ENCODE measurements at regions not wholly inside any gene's neighbourhood (a gene's known extent, or its start where the extent isn't known, plus 50 kb on each side); places are given as distances from the start of the nearest gene placed in this dataset.

DNA sequence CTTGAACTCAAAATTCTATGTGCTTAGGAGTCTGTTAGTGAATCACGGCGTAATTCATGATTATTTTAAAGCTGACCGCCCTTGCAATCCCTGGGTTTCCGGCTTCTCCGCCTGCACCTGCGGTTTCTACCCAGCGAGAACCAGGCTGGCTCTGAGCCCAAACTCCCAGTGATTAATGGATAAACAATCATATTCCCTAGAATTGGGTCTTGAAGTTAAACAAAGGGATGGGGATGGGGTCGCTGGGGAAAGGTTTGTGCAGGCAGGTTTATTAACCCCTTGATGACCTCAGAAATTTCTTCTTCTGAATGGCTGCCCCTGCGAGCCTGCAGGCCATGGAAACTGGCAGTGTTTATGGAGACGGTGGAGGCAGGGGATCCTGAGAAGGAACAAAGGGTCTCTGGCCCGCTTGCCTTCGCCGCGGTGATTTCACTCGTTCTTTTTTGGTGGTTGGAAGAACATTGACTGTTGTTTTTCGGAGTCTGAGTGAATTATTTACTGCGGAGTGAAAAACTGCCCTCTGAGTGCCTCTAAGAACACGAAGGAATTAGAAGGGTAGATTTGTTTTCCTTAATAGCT lies 1000.3 kb downstream of the BRD1 start:
- Histone ChIP-seq H3K27me3 (ENCODE audit: control insufficient read depth, insufficient read depth, low read length) (no peaks in the 10 kb centered on the region), H3K36me3 (ENCODE audit: control insufficient read depth, insufficient read depth, low read length) (no peaks in the 10 kb centered on the region), H3K4me3 (ENCODE audit: low read depth, low read length) (no peak overlapping the region)
- DNase-seq (ENCODE audit: low read depth) (peak; percentile 7), FAIRE-seq (no peak)
- TF ChIP-seq, protein P1, sequence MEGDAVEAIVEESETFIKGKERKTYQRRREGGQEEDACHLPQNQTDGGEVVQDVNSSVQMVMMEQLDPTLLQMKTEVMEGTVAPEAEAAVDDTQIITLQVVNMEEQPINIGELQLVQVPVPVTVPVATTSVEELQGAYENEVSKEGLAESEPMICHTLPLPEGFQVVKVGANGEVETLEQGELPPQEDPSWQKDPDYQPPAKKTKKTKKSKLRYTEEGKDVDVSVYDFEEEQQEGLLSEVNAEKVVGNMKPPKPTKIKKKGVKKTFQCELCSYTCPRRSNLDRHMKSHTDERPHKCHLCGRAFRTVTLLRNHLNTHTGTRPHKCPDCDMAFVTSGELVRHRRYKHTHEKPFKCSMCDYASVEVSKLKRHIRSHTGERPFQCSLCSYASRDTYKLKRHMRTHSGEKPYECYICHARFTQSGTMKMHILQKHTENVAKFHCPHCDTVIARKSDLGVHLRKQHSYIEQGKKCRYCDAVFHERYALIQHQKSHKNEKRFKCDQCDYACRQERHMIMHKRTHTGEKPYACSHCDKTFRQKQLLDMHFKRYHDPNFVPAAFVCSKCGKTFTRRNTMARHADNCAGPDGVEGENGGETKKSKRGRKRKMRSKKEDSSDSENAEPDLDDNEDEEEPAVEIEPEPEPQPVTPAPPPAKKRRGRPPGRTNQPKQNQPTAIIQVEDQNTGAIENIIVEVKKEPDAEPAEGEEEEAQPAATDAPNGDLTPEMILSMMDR (IDR thresholded peaks at IDR 0.05; ENCODE audit: insufficient read depth, low read length, severe bottlenecking) = no peak

DNA sequence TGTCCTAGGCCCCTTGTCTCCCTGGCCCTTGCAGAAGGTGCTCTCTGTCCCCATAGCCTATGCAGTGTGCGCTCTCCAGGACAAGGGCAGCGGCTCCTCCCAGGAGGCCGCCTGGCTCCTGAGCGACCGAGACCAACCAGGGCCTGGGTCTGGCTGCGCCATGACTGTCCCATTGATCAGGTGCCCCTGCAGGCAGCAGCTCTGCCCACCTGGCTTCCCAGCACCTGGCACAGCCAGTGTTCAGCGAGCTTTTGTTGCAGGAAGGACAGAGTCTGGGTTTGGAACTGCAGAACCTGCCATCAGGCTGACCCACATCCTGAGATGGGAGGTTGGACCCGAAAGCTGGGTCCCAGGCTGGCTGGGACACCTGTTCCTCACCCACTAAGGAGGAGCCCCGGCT lies 1001.1 kb downstream of the BRD1 start:
- TF ChIP-seq, protein P1 (IDR thresholded peaks at IDR 0.05; ENCODE audit: insufficient read depth, low read length, severe bottlenecking) = no peak
- FAIRE-seq (no peak), DNase-seq (ENCODE audit: low read depth) (no peak)
- no peak overlapping the region for H3K4me3 ChIP-seq (ENCODE audit: low read depth, low read length)
- no peaks in the 10 kb centered on the region for H3K36me3 ChIP-seq (ENCODE audit: control insufficient read depth, insufficient read depth, low read length)
- H3K27me3 ChIP-seq (ENCODE audit: control insufficient read depth, insufficient read depth, low read length) = no peaks in the 10 kb centered on the region

DNA sequence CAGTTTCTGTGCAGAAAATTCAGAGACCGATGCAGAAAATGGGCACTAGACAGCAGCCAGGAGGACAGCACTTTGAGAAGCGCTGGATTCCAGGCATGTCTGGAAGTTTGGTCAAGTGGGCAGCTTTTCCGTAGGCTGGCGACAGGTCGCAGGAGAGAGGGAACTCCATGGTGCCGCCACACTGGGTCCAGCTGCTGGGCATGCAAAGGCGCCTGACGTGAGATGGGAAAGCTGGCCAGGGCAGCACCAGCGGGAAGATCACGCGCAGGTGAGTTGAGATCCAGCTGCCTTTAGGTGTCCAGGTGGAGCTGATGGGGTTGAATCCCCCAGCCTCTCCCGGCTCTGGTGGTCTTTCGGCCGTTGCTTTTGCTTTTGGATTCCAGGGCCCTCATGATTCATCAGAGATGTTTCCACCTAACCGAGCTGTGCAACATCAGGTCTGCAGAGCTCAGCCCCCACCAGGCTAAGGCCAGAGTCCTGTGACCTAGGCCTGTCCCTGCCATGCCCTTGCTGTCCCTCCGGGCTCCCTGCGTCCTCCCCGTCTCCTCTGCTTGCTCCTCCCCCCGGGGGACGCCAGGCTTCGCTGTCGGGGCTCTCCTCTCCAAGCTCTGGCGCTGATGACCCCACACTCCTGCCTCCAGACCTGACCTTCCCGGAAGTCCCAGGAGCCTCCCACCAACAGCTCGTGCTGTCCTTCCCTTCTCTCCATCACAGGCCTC lies 1001.7 kb downstream of the BRD1 start:
- no peak for FAIRE-seq
- no peaks in the 10 kb centered on the region for H3K36me3 ChIP-seq (ENCODE audit: control insufficient read depth, insufficient read depth, low read length)
- TF ChIP-seq, protein P1 (IDR thresholded peaks at IDR 0.05; ENCODE audit: insufficient read depth, low read length, severe bottlenecking) = no peak
- H3K4me3 ChIP-seq (ENCODE audit: low read depth, low read length) = no peak overlapping the region
- no peaks in the 10 kb centered on the region for H3K27me3 ChIP-seq (ENCODE audit: control insufficient read depth, insufficient read depth, low read length)
- no peak for DNase-seq (ENCODE audit: low read depth)

DNA sequence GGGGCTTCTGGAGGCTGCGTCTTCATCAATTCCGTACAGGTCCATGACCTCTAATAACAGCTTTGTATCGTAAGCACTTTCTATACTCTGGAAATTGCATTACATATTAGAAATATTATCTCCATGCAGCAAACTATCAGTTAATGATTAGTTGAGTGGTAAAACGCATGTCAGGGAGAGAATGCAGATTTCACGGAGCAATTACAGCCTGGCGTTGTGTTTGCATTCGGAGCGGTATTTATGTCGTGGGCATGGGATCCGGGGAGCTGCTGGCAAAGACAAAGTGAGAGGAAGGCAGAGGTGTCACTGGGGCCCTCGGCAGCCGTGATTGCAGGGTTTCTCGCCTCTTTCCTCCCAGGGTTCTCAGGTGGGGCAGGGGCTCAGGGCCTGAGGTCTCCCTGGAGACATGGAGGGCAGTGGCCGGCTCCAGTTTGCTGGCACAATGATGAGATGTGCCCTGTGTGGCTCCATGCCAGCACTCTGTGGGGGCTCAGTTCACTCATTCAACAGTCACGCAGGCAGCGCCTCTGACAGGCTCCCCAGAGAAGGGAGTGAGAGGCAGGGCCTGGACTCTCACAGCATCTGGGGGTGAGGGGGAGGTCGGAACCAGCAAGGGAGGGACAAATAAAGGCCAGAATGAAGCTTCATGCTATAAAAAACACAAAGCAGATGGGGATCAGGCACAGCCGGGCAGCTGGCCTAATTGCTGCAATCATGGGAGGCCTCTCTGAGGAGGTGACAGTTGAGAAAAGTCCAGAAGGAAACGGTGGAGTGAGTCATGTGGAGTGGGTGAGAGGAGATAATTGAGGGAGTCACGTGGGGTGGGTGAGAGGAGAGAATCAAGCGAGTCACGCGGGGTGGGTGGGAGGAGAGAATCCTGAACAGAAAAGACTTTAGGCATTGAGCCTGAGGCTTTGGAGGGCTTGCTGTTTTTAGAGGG lies 1002.7 kb downstream of the BRD1 start:
- FAIRE-seq = no peak
- DNase-seq (ENCODE audit: low read depth) = no peak
- H3K27me3 ChIP-seq (ENCODE audit: control insufficient read depth, insufficient read depth, low read length) = no peaks in the 10 kb centered on the region
- TF ChIP-seq, protein P1 (IDR thresholded peaks at IDR 0.05; ENCODE audit: insufficient read depth, low read length, severe bottlenecking) = no peak
- no peaks in the 10 kb centered on the region for H3K36me3 ChIP-seq (ENCODE audit: control insufficient read depth, insufficient read depth, low read length)
- no peak overlapping the region for H3K4me3 ChIP-seq (ENCODE audit: low read depth, low read length)

DNA sequence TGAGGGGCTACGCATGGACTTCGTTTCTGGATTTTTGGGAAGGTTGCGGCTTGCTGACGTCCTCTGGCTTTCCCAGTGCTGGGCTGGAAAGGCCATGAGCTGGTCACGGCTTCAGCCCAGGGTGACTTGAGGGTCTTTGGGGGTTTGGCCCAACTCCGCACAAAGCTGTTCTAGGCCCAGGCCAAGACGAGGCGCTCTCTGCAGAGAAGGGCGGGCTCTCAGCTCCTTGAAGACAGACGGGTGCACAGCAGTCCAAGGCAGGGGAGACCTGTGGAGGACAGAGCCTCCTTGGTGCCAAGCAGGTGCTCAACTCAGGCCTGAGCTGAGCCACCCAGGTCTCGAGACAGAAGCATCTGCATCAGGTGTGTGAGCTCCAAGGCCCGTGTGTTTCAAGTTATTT lies 1003.7 kb downstream of the BRD1 start:
- Histone ChIP-seq H3K36me3 (ENCODE audit: control insufficient read depth, insufficient read depth, low read length) (no peaks in the 10 kb centered on the region), H3K27me3 (ENCODE audit: control insufficient read depth, insufficient read depth, low read length) (no peaks in the 10 kb centered on the region), H3K4me3 (ENCODE audit: low read depth, low read length) (no peak overlapping the region)
- FAIRE-seq (no peak), DNase-seq (ENCODE audit: low read depth) (no peak)
- TF ChIP-seq, protein P1 (IDR thresholded peaks at IDR 0.05; ENCODE audit: insufficient read depth, low read length, severe bottlenecking) = no peak

Data from bronchial epithelial cell (primary cell).